ENCODE measurements at regions not wholly inside any gene's neighbourhood (a gene's known extent, or its start where the extent isn't known, plus 50 kb on each side); places are given as distances from the start of the nearest gene placed in this dataset.

GRCh38 chr13:46982856-46983582 is 86.2 kb upstream of the HTR2A start:
- no peak for DNase-seq (ENCODE audit: low read depth)

- DNase-seq (ENCODE audit: low read depth): no peak
Observed at GRCh38 chr13:46975173-46975572, 78.3 kb upstream of the HTR2A start.

GRCh38 chr13:46968450-46968849 is 71.6 kb upstream of the HTR2A start:
- DNase-seq (ENCODE audit: low read depth): no peak

GRCh38 chr13:46964789-46965527 is 68.1 kb upstream of the HTR2A start:
- peak; percentile 3 for DNase-seq (ENCODE audit: low read depth)

GRCh38 chr13:46963904-46964303 is 67.1 kb upstream of the HTR2A start:
- DNase-seq (ENCODE audit: low read depth): no peak

- peak; percentile 2 for DNase-seq (ENCODE audit: low read depth)
Observed at GRCh38 chr13:46962281-46962941, 65.6 kb upstream of the HTR2A start.

- peak; percentile 70 for DNase-seq (ENCODE audit: low read depth)
Observed at GRCh38 chr13:46961719-46962118, 64.9 kb upstream of the HTR2A start.

GRCh38 chr13:46953941-46954340 is 57.1 kb upstream of the HTR2A start:
- no peak for DNase-seq (ENCODE audit: low read depth)

- no peak for DNase-seq (ENCODE audit: low read depth)
Observed at GRCh38 chr13:46953331-46953730, 56.5 kb upstream of the HTR2A start.

- no peak for DNase-seq (ENCODE audit: low read depth)
Observed at GRCh38 chr13:46951516-46951915, 54.7 kb upstream of the HTR2A start.

GRCh38 chr13:46949211-46949610 is 52.4 kb upstream of the HTR2A start:
- no peak for DNase-seq (ENCODE audit: low read depth)

- no peak for DNase-seq (ENCODE audit: low read depth)
Observed at GRCh38 chr13:46948338-46948737, 51.5 kb upstream of the HTR2A start.

- DNase-seq (ENCODE audit: low read depth): no peak
Observed at GRCh38 chr13:46947425-46948191, 50.8 kb upstream of the HTR2A start.
